Erythroblast (primary cell): ENCODE measurements at regions not wholly inside any gene's neighbourhood (a gene's known extent, or its start where the extent isn't known, plus 50 kb on each side); places are given as distances from the start of the nearest gene placed in this dataset.

Source experiments
- GATA1 ChIP-seq: IDR thresholded peaks from 2 replicates; pipeline ENCODE4 v1.6.1; 2011; ENCODE audit warnings: low read depth, mild to moderate bottlenecking, control low read depth, low read length, moderate library complexity
- POLR2A ChIP-seq: IDR thresholded peaks from 2 replicates; pipeline ENCODE4 v1.6.1; 2011; ENCODE audit warnings: mild to moderate bottlenecking, low read length

GRCh38 chr1:22376546-22376945, 75.1 kb upstream of the ZBTB40 start:
- TF ChIP-seq POLR2A (no peak), GATA1 (no peak)
